Mesenchymal stem cell (in vitro differentiated cells and primary cell): ENCODE measurements at regions not wholly inside any gene's neighbourhood (a gene's known extent, or its start where the extent isn't known, plus 50 kb on each side); places are given as distances from the start of the nearest gene placed in this dataset.

Experiments
- DNase-seq: peaks from one replicate; pipeline ENCODE4 v3.0.0-alpha.2; 2013
- H2AFZ ChIP-seq: one replicate; pipeline ENCODE4 v1.6.1; 2013; ENCODE audit warnings: low read depth, mild to moderate bottlenecking, control low read depth, inconsistent platforms, low read length, moderate library complexity
- H2AK5ac ChIP-seq: 2 replicates; pipeline ENCODE4 v1.6.1; 2013; ENCODE audit warnings: low read length, moderate library complexity, mild to moderate bottlenecking, inconsistent platforms; ENCODE audit not compliant: severe bottlenecking
- H2BK120ac ChIP-seq: one replicate; pipeline ENCODE4 v1.6.1; 2013; ENCODE audit warnings: low read depth, mild to moderate bottlenecking, inconsistent platforms, low read length, moderate library complexity
- H2BK12ac ChIP-seq, 2 experiments: one replicate each; pipeline ENCODE4 v1.6.1; 2013; ENCODE audit warnings: inconsistent platforms in 2 of 2, low read length in 2 of 2, mild to moderate bottlenecking in 2 of 2, moderate library complexity in 2 of 2, control low read depth in 1 of 2
- H2BK15ac ChIP-seq: one replicate; pipeline ENCODE4 v1.6.1; 2013; ENCODE audit warnings: mild to moderate bottlenecking, low read depth, inconsistent platforms; ENCODE audit not compliant: poor library complexity, severe bottlenecking
- H2BK5ac ChIP-seq: 2 replicates; pipeline ENCODE4 v1.6.1; 2013; ENCODE audit warnings: low read depth, mild to moderate bottlenecking, low read length, control low read depth, inconsistent platforms; ENCODE audit not compliant: poor library complexity, severe bottlenecking
- H3K14ac ChIP-seq, 2 experiments: one replicate each; pipeline ENCODE4 v1.6.1; 2013; ENCODE audit warnings: inconsistent platforms in 2 of 2, low read length in 2 of 2, control low read depth in 1 of 2, mild to moderate bottlenecking in 1 of 2, moderate library complexity in 1 of 2
- H3K18ac ChIP-seq, 2 experiments: one replicate each; pipeline ENCODE4 v1.6.1; 2013; ENCODE audit warnings: inconsistent platforms in 2 of 2, low read length in 2 of 2, control low read depth in 1 of 2, low read depth in 1 of 2, mild to moderate bottlenecking in 1 of 2
- H3K23ac ChIP-seq, 2 experiments: one replicate each; pipeline ENCODE4 v1.6.1; 2013; ENCODE audit warnings: inconsistent platforms in 2 of 2, low read length in 2 of 2, mild to moderate bottlenecking in 2 of 2, moderate library complexity in 2 of 2, control low read depth in 1 of 2
- H3K27ac ChIP-seq: 2 replicates; pipeline ENCODE4 v1.5.1; 2013; ENCODE audit warnings: mild to moderate bottlenecking, moderate library complexity, low read length, control low read depth, inconsistent platforms; ENCODE audit not compliant: poor library complexity, severe bottlenecking
- H3K27me3 ChIP-seq, 2 experiments: 2 replicates each; pipeline versions ENCODE4 v1.6.1 to v1.7.0; 2013; ENCODE audit warnings: low read length in 2 of 2, mild to moderate bottlenecking in 2 of 2, moderate library complexity in 2 of 2, control low read depth in 1 of 2, inconsistent platforms in 1 of 2; ENCODE audit not compliant: control insufficient read depth in 1 of 2, insufficient read depth in 1 of 2
- H3K36me3 ChIP-seq, 2 experiments: 2 replicates each; pipeline versions ENCODE4 v1.6.1 to v1.7.0; 2013; ENCODE audit warnings: low read length in 2 of 2, control low read depth in 1 of 2, inconsistent platforms in 1 of 2, low read depth in 1 of 2, mild to moderate bottlenecking in 1 of 2; ENCODE audit not compliant: insufficient read depth in 2 of 2, control insufficient read depth in 1 of 2
- H3K4ac ChIP-seq, 2 experiments: one replicate each; pipeline ENCODE4 v1.6.1; 2013; ENCODE audit warnings: inconsistent platforms in 2 of 2, low read length in 2 of 2, mild to moderate bottlenecking in 2 of 2, moderate library complexity in 2 of 2, control low read depth in 1 of 2, low read depth in 1 of 2
- H3K4me1 ChIP-seq: 2 replicates; pipeline ENCODE4 v1.6.1; 2013; ENCODE audit warnings: low read depth, low read length, control low read depth; ENCODE audit not compliant: control insufficient read depth, insufficient read depth
- H3K4me2 ChIP-seq: 2 replicates; pipeline ENCODE4 v1.6.1; 2013; ENCODE audit warnings: low read length, mild to moderate bottlenecking, inconsistent platforms; ENCODE audit not compliant: poor library complexity, severe bottlenecking
- H3K4me3 ChIP-seq, 2 experiments: 2 replicates each; pipeline versions ENCODE4 v1.5.1 to v1.7.0; 2013; ENCODE audit warnings: low read length in 2 of 2, mild to moderate bottlenecking in 2 of 2, control low read depth in 1 of 2, low read depth in 1 of 2; ENCODE audit not compliant: insufficient read depth in 1 of 2
- H3K79me1 ChIP-seq: replicated peaks from 2 replicates; pipeline ENCODE4 v1.6.1; 2013; ENCODE audit warnings: mild to moderate bottlenecking, control low read depth, low read length, inconsistent platforms; ENCODE audit not compliant: poor library complexity, severe bottlenecking
- H3K9ac ChIP-seq: 2 replicates; pipeline ENCODE4 v1.7.0; 2013; ENCODE audit warnings: mild to moderate bottlenecking, low read length, moderate library complexity
- H3K9me3 ChIP-seq: 2 replicates; pipeline ENCODE4 v1.7.0; 2013; ENCODE audit warnings: mild to moderate bottlenecking, low read length; ENCODE audit not compliant: control insufficient read depth
- H4K8ac ChIP-seq: one replicate; pipeline ENCODE4 v1.6.1; 2013; ENCODE audit warnings: inconsistent platforms, mild to moderate bottlenecking, low read length, moderate library complexity
- H4K91ac ChIP-seq: one replicate; pipeline ENCODE4 v1.6.1; 2013; ENCODE audit warnings: mild to moderate bottlenecking, low read length, inconsistent platforms
- WGBS: methylation state at CpG from one replicate; pipeline ENCODE4 v1.1.7; 2013; ENCODE audit warnings: mixed read lengths; 5-methylcytosine and 5-hydroxymethylcytosine counted together

- Histone ChIP-seq H3K4me2 (no peak overlapping the region), H3K14ac (no peak overlapping the region), H3K23ac (no peak overlapping the region), H3K18ac (no peak overlapping the region), H3K4me3 (no peak overlapping the region), H4K8ac (no peak overlapping the region), H2BK15ac (no peak overlapping the region), H3K36me3 (no peaks in the 10 kb centered on the region), H4K91ac (no peak overlapping the region), H3K4me1 (peaks cover 1% of the 10 kb centered on the region), H3K9me3 (no peaks in the 10 kb centered on the region), H2BK12ac (no peak overlapping the region), H3K27ac (no peak overlapping the region), H2BK120ac (no peak overlapping the region), H3K4ac (no peak overlapping the region), H2BK5ac (no peak overlapping the region), H2AK5ac (no peak overlapping the region), H3K9ac (no peak overlapping the region), H2AFZ (no peak overlapping the region), H3K79me1 (no peaks in the 10 kb centered on the region), H3K27me3 (peaks cover 0 to 12% of the 10 kb centered on the region in 2 experiments)
- no peak for DNase-seq
- WGBS, result 80% methylated on average over 2 of the region's 2 CpGs
Observed at GRCh38 chr19:29289020-29289419, 76.1 kb upstream of the UQCRFS1 start.

GRCh38 chr19:29290853-29291252, 77.9 kb upstream of the UQCRFS1 start:
- Histone ChIP-seq H3K18ac (no peak overlapping the region), H3K9me3 (no peaks in the 10 kb centered on the region), H3K27ac (no peak overlapping the region), H3K36me3 (no peaks in the 10 kb centered on the region), H3K4me2 (no peak overlapping the region), H2BK120ac (no peak overlapping the region), H3K79me1 (no peaks in the 10 kb centered on the region), H2AFZ (no peak overlapping the region), H2AK5ac (no peak overlapping the region), H3K4me1 (peaks cover under 1% of the 10 kb centered on the region), H4K91ac (no peak overlapping the region), H3K23ac (no peak overlapping the region), H3K4me3 (no peak overlapping the region), H3K4ac (no peak overlapping the region), H3K14ac (no peak overlapping the region), H4K8ac (no peak overlapping the region), H3K9ac (no peak overlapping the region), H2BK5ac (no peak overlapping the region), H3K27me3 (peaks cover 0 to 12% of the 10 kb centered on the region in 2 experiments), H2BK12ac (no peak overlapping the region), H2BK15ac (no peak overlapping the region)
- 57% methylated on average over 5 of the region's 5 CpGs for WGBS
- DNase-seq, result no peak

GRCh38 chr19:29292153-29292552, 79.2 kb upstream of the UQCRFS1 start:
- DNase-seq, result no peak
- Histone ChIP-seq H2BK120ac (no peak overlapping the region), H3K23ac (no peak overlapping the region), H3K36me3 (no peaks in the 10 kb centered on the region), H3K4me2 (no peak overlapping the region), H3K79me1 (no peaks in the 10 kb centered on the region), H2BK5ac (no peak overlapping the region), H2BK12ac (no peak overlapping the region), H2BK15ac (no peak overlapping the region), H2AK5ac (no peak overlapping the region), H3K27me3 (peaks cover 0 to 12% of the 10 kb centered on the region in 2 experiments), H4K91ac (no peak overlapping the region), H3K4me1 (no peaks in the 10 kb centered on the region), H3K18ac (no peak overlapping the region), H3K4me3 (no peak overlapping the region), H3K4ac (no peak overlapping the region), H3K14ac (no peak overlapping the region), H3K27ac (no peak overlapping the region), H2AFZ (no peak overlapping the region), H3K9ac (no peak overlapping the region), H3K9me3 (no peaks in the 10 kb centered on the region), H4K8ac (no peak overlapping the region)
- 91% methylated on average over 5 of the region's 5 CpGs for WGBS

- Histone ChIP-seq H3K9me3 (no peaks in the 10 kb centered on the region), H3K4me3 (no peak overlapping the region), H3K14ac (no peak overlapping the region), H2BK120ac (no peak overlapping the region), H2AFZ (no peak overlapping the region), H4K91ac (no peak overlapping the region), H3K4me2 (no peak overlapping the region), H3K9ac (no peak overlapping the region), H4K8ac (no peak overlapping the region), H2BK15ac (no peak overlapping the region), H3K27me3 (peaks cover 0 to 12% of the 10 kb centered on the region in 2 experiments), H3K4ac (no peak overlapping the region), H3K79me1 (no peaks in the 10 kb centered on the region), H2AK5ac (no peak overlapping the region), H3K23ac (no peak overlapping the region), H2BK12ac (no peak overlapping the region), H2BK5ac (no peak overlapping the region), H3K36me3 (no peaks in the 10 kb centered on the region), H3K18ac (no peak overlapping the region), H3K27ac (no peak overlapping the region), H3K4me1 (no peaks in the 10 kb centered on the region)
- WGBS, result 82% methylated on average over 5 of the region's 5 CpGs
- DNase-seq, result no peak
Observed at GRCh38 chr19:29292562-29292961, 79.6 kb upstream of the UQCRFS1 start.
